HG02973 (cell line): ENCODE measurements at regions not wholly inside any gene's neighbourhood (a gene's known extent, or its start where the extent isn't known, plus 50 kb on each side); places are given as distances from the start of the nearest gene placed in this dataset.

Experiments used
- ATAC-seq: cut with Tn5 transposase; IDR thresholded peaks from one replicate; pipeline ENCODE4 v1.9.1; 2021; ENCODE audit warnings: moderate library complexity; ENCODE audit not compliant: unreplicated experiment

- ATAC-seq: no peak
Measured at GRCh38 chr12:77319166-77319565, 253.8 kb upstream of the E2F7 start.

GRCh38 chr12:77315407-77315806, 250.0 kb upstream of the E2F7 start:
- ATAC-seq: no peak

- ATAC-seq: no peak
Measured at GRCh38 chr12:77314378-77315052, 249.1 kb upstream of the E2F7 start.

- ATAC-seq: no peak
Measured at GRCh38 chr12:77308056-77308455, 242.7 kb upstream of the E2F7 start.

GRCh38 chr12:77300811-77301210, 235.4 kb upstream of the E2F7 start:
- no peak for ATAC-seq

GRCh38 chr12:77299910-77300669, 234.7 kb upstream of the E2F7 start:
- no peak for ATAC-seq

- no peak for ATAC-seq
Measured at GRCh38 chr12:77299001-77299400, 233.6 kb upstream of the E2F7 start.

- no peak for ATAC-seq
Measured at GRCh38 chr12:77294016-77294415, 228.6 kb upstream of the E2F7 start.

- no peak for ATAC-seq
Measured at GRCh38 chr12:77274926-77275325, 209.6 kb upstream of the E2F7 start.

GRCh38 chr12:77273898-77274297, 208.5 kb upstream of the E2F7 start:
- no peak for ATAC-seq

GRCh38 chr12:77256956-77257355, 191.6 kb upstream of the E2F7 start:
- no peak for ATAC-seq

- no peak for ATAC-seq
Measured at GRCh38 chr12:77253321-77253720, 188.0 kb upstream of the E2F7 start.

GRCh38 chr12:77251799-77252198, 186.4 kb upstream of the E2F7 start:
- no peak for ATAC-seq

- ATAC-seq: no peak
Measured at GRCh38 chr12:77249892-77250291, 184.5 kb upstream of the E2F7 start.

- ATAC-seq: no peak
Measured at GRCh38 chr12:77248036-77248435, 182.7 kb upstream of the E2F7 start.

- ATAC-seq: no peak
Measured at GRCh38 chr12:77247542-77247941, 182.2 kb upstream of the E2F7 start.

- ATAC-seq: no peak
Measured at GRCh38 chr12:77243345-77243744, 178.0 kb upstream of the E2F7 start.

GRCh38 chr12:77239617-77240016, 174.2 kb upstream of the E2F7 start:
- no peak for ATAC-seq

- ATAC-seq: no peak
Measured at GRCh38 chr12:77238335-77238734, 173.0 kb upstream of the E2F7 start.

- ATAC-seq: no peak
Measured at GRCh38 chr12:77237896-77238295, 172.5 kb upstream of the E2F7 start.

- ATAC-seq: no peak
Measured at GRCh38 chr12:77236066-77236465, 170.7 kb upstream of the E2F7 start.

GRCh38 chr12:77232045-77232444, 166.7 kb upstream of the E2F7 start:
- ATAC-seq: no peak

- no peak for ATAC-seq
Measured at GRCh38 chr12:77231501-77231918, 166.1 kb upstream of the E2F7 start.
